Osteoblast (primary cell): ENCODE measurements at regions not wholly inside any gene's neighbourhood (a gene's known extent, or its start where the extent isn't known, plus 50 kb on each side); places are given as distances from the start of the nearest gene placed in this dataset.

Experiments
- DNase-seq: peaks from one replicate; pipeline ENCODE4 v3.0.0; 2011; ENCODE audit warnings: low spot score, mixed read lengths; ENCODE audit not compliant: insufficient read length; ENCODE audit errors: missing footprints
- H2AFZ ChIP-seq: 2 replicates; pipeline ENCODE4 v1.6.0; 2011; ENCODE audit warnings: mild to moderate bottlenecking, low read length
- H3K27ac ChIP-seq: 2 replicates; pipeline ENCODE4 v1.5.1; 2011; ENCODE audit warnings: mild to moderate bottlenecking, low read depth, low read length, moderate library complexity
- H3K27me3 ChIP-seq: 2 replicates; pipeline ENCODE4 v1.6.0; 2012; ENCODE audit warnings: mild to moderate bottlenecking, control low read depth, inconsistent platforms, low read length, moderate library complexity; ENCODE audit not compliant: insufficient read depth
- H3K36me3 ChIP-seq: 2 replicates; pipeline ENCODE4 v1.5.1; 2011; ENCODE audit warnings: mild to moderate bottlenecking, low read length, control low read depth, moderate library complexity; ENCODE audit not compliant: insufficient read depth
- H3K4me1 ChIP-seq: 2 replicates; pipeline ENCODE4 v1.5.1; 2011; ENCODE audit warnings: mild to moderate bottlenecking, low read length, control low read depth, moderate library complexity; ENCODE audit not compliant: insufficient read depth
- H3K4me2 ChIP-seq: 2 replicates; pipeline ENCODE4 v1.6.0; 2011; ENCODE audit warnings: mild to moderate bottlenecking, low read length; ENCODE audit not compliant: insufficient read depth
- H3K4me3 ChIP-seq: fragments of 200-600 bp; sonication (generic); 3 replicates; pipeline ENCODE4 v1.5.1; 2012; ENCODE audit warnings: mild to moderate bottlenecking, low read length, inconsistent platforms; ENCODE audit not compliant: insufficient read depth
- H3K79me2 ChIP-seq: 2 replicates; pipeline ENCODE4 v1.6.0; 2012; ENCODE audit warnings: mild to moderate bottlenecking, low read length, control low read depth, inconsistent platforms; ENCODE audit not compliant: insufficient read depth
- H3K9me3 ChIP-seq: 2 replicates; pipeline ENCODE4 v1.5.1; 2011; ENCODE audit warnings: low read depth, low read length, control low read depth
- H4K20me1 ChIP-seq: 2 replicates; pipeline ENCODE4 v1.6.0; 2012; ENCODE audit warnings: mild to moderate bottlenecking, low read length, control low read depth; ENCODE audit not compliant: insufficient read depth
- TF ChIP-seq, protein P1 (sequence below): IDR thresholded peaks from 2 replicates; pipeline ENCODE4 v1.5.1; 2011; ENCODE audit warnings: mild to moderate bottlenecking, low read depth, low read length, moderate library complexity; ENCODE audit errors: extremely low read depth

DNA sequence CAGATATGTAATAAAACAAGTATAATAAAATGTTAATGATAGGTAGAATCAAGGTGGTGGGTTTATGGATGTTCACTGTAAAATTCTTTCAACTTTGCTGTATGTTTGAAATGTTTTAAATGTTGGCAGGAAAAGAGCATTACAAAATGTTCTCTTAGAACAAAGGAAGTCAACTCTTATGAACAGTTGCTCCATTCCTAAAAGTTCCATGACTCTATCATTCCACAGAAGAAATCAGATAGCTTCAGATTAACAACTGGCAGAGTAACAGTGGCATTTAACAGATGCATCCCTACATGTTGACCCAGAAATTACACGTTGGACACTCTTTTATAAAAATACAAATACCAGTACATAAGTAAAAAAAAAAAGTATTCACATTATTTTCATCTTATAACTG is 2023.7 kb downstream of the ARAP2 start:
- H3K4me2 ChIP-seq: no peak overlapping the region
- no peaks in the 10 kb centered on the region for H4K20me1 ChIP-seq
- no peak for DNase-seq
- H3K27me3 ChIP-seq: no peaks in the 10 kb centered on the region
- H3K4me3 ChIP-seq: no peak overlapping the region
- H3K9me3 ChIP-seq: no peaks in the 10 kb centered on the region
- H3K4me1 ChIP-seq: no peaks in the 10 kb centered on the region
- no peaks in the 10 kb centered on the region for H3K79me2 ChIP-seq
- TF ChIP-seq, protein P1, sequence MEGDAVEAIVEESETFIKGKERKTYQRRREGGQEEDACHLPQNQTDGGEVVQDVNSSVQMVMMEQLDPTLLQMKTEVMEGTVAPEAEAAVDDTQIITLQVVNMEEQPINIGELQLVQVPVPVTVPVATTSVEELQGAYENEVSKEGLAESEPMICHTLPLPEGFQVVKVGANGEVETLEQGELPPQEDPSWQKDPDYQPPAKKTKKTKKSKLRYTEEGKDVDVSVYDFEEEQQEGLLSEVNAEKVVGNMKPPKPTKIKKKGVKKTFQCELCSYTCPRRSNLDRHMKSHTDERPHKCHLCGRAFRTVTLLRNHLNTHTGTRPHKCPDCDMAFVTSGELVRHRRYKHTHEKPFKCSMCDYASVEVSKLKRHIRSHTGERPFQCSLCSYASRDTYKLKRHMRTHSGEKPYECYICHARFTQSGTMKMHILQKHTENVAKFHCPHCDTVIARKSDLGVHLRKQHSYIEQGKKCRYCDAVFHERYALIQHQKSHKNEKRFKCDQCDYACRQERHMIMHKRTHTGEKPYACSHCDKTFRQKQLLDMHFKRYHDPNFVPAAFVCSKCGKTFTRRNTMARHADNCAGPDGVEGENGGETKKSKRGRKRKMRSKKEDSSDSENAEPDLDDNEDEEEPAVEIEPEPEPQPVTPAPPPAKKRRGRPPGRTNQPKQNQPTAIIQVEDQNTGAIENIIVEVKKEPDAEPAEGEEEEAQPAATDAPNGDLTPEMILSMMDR: no peak
- no peaks in the 10 kb centered on the region for H3K36me3 ChIP-seq
- H2AFZ ChIP-seq: no peak overlapping the region
- H3K27ac ChIP-seq: no peak overlapping the region

DNA sequence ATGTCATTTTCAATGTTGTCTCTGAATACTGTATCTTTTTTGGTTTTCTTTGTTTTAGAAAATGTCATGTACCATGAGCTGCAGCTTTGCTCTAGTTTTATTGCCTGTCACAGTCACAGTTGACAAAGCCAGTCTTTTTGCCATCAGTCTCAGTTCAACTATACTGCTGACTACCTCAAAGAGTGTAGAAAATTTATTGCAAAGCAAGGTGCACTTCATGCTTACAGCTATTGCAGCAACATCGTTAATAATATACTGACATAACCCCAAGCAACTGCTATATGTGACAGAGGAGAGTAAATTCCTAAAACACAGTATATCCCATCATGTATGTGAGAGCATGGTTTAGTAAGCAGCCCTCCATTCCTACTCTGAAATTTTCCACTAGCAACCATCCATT is 2022.3 kb downstream of the ARAP2 start:
- H2AFZ ChIP-seq: no peak overlapping the region
- H3K27me3 ChIP-seq: no peaks in the 10 kb centered on the region
- H3K79me2 ChIP-seq: no peaks in the 10 kb centered on the region
- DNase-seq: no peak
- H3K4me3 ChIP-seq: no peak overlapping the region
- no peaks in the 10 kb centered on the region for H3K4me1 ChIP-seq
- no peak overlapping the region for H3K27ac ChIP-seq
- no peaks in the 10 kb centered on the region for H4K20me1 ChIP-seq
- H3K36me3 ChIP-seq: no peaks in the 10 kb centered on the region
- H3K9me3 ChIP-seq: peaks cover 4% of the 10 kb centered on the region
- H3K4me2 ChIP-seq: no peak overlapping the region
- TF ChIP-seq, protein P1: no peak

DNA sequence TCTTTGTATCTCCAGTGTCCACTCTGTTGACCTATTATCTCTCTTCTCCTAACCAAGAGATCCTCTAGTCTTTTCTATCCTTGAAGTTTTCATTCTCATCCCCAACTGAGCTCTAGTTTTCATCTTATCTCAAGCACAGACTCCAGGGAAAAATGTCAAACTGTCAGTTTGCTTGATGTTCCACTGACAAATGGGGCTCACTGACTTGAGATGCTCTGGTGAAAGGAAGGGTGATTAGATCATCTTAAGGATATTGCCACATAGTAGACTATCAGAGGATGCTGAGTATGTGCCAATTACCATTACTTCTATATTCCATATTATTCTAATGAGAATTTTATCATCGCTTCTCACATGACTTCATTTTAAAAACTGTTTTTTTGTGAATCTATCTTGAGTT is 2008.2 kb downstream of the ARAP2 start:
- no peak overlapping the region for H2AFZ ChIP-seq
- TF ChIP-seq, protein P1: no peak
- no peaks in the 10 kb centered on the region for H3K36me3 ChIP-seq
- no peak overlapping the region for H3K4me2 ChIP-seq
- no peaks in the 10 kb centered on the region for H3K27me3 ChIP-seq
- H3K27ac ChIP-seq: no peak overlapping the region
- H3K4me3 ChIP-seq: no peak overlapping the region
- no peaks in the 10 kb centered on the region for H4K20me1 ChIP-seq
- H3K79me2 ChIP-seq: no peaks in the 10 kb centered on the region
- no peaks in the 10 kb centered on the region for H3K4me1 ChIP-seq
- no peaks in the 10 kb centered on the region for H3K9me3 ChIP-seq
- DNase-seq: no peak

DNA sequence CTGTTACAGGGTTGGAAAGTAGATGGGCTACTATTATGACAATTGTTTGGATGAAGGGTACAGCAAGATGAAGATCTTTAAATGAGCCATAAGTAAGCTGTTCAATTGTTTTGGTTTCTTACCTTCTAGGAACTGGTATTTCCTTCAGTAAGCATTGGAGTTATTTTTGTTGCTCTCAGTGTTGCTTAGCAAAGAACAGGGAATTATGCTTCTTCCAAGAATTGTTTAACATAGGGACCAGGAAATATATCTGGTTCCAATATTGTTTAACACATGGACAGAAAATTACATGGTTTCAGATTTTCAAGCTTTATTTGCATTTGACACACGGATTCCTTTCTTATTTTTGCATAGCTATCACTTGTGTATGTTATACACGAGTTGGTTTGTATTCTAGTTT is 1999.0 kb downstream of the ARAP2 start:
- Histone ChIP-seq H3K9me3 (peaks cover 2% of the 10 kb centered on the region), H2AFZ (no peak overlapping the region), H3K4me1 (no peaks in the 10 kb centered on the region), H3K4me2 (no peak overlapping the region), H3K27me3 (no peaks in the 10 kb centered on the region), H4K20me1 (no peaks in the 10 kb centered on the region), H3K36me3 (no peaks in the 10 kb centered on the region), H3K27ac (no peak overlapping the region), H3K4me3 (no peak overlapping the region), H3K79me2 (no peaks in the 10 kb centered on the region)
- TF ChIP-seq, protein P1: no peak
- DNase-seq: no peak
